NCI-H2081 (cell line): ENCODE measurements at regions not wholly inside any gene's neighbourhood (a gene's known extent, or its start where the extent isn't known, plus 50 kb on each side); places are given as distances from the start of the nearest gene placed in this dataset.
"Not testable (repeated sequence)": the region's sequence is repeated elsewhere in the genome, so short reads cannot be mapped to it uniquely, and the experiment has no call there.

Experiments
- DNase-seq, 2 experiments: peaks; one replicate each; lab custom pipeline; 2025; lab: John Stamatoyannopoulos, UW

DNA sequence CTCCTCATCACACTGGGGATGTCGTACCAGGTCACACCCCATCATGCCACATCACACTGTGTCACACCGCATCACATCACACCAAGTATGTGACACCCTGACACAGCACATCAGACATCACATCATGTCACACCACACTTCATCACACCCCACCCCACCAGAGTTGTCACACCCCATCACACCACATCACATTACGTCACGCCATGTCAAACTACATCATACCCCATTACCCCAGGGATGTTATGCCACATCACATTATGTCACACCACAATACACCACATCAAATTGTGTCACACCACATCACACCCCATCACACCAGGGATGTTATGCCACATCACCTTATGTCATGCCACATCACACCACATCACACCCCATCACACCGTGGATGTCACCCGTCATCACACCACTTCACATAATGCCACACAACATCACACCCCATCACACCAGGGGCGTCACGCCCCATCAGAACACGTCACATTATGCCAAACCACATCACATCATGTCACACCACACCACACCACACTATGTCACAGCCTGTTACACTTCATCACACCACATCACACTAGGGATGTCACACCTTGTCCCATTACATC lies 133.6 kb downstream of the TMEM121 start:
- no peak for DNase-seq

DNA sequence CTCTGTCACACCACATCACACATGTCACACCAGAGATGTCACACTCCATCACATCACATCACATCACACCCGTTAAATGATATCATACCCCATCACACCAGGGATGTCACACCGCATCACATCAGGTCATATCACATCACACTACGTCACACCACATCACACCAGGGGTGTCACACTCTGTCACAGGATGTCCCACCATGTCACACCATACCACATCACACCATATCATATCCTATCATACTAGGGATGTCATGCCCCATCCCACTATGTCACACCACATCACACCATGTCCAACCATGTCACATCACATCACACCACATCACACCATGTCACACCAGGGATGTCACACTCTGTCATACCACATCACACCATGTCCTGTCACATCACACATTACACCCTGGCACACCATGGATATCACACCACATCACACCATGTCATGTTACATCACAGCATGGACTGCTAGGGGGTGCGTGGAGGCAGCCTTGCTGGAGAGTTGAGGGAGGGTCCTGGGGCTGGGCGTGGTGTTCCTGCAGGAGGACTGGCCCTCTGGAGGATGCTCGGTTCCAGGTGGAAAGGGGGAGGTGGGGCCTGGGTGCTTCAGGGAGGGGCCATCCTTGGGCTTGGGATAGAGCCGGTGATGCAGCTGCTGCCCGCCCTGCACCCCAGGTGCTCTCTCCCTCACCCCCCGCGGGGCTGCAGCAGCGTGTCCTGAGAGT lies 134.6 kb downstream of the TMEM121 start:
- DNase-seq: no peak

DNA sequence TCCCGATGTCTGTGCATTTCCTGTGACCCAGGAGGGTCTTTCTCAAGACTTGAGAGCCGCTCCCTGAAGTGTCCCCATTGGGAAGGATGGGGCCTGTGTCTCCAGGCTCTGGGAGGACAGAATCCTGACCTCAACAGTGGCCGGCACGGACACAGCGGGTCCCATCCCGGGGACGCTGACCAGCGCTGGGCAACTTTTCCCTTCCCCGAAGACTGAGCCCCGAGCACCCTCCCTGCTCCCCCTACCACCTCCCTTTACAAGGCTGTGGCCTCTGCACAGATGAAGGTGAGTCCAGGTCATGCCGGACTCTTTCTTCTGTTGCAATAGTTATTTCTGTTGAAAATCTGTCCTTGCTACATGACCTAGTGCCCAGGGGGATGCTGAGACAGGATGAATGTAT lies 135.7 kb downstream of the TMEM121 start:
- not testable (repeated sequence) for DNase-seq

DNA sequence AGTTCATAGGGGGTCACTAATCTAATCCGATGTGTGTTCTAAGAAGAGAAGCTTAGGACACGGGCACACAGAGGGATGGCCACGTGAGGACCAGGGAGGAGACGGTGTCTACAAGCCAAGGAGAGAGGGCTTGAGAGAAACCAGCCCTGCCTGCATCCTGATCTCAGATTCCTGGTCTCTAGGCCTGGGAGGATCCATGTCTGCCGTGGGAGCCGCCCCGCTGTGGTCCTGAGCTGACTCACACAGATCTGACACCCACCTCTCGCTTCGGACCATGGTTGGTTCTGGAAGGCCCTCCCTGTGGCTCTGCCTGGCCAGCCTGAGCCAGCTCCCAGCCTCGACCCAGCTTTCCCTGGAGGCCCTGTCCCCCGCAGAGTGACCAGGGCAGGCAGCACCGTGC lies 136.2 kb downstream of the TMEM121 start:
- not testable (repeated sequence) for DNase-seq

- DNase-seq: not testable (repeated sequence)
Observed at GRCh38 chr14:105663323-105663722, 136.9 kb downstream of the TMEM121 start.

- DNase-seq: not testable (repeated sequence)
Observed at GRCh38 chr14:105663818-105664596, 137.6 kb downstream of the TMEM121 start.

- DNase-seq: no peak
Observed at GRCh38 chr14:105664691-105665090, 138.3 kb downstream of the TMEM121 start.

GRCh38 chr14:105665247-105665950 lies 139.0 kb downstream of the TMEM121 start:
- DNase-seq: no peak

GRCh38 chr14:105665951-105666277 lies 139.5 kb downstream of the TMEM121 start:
- DNase-seq: no peak

DNA sequence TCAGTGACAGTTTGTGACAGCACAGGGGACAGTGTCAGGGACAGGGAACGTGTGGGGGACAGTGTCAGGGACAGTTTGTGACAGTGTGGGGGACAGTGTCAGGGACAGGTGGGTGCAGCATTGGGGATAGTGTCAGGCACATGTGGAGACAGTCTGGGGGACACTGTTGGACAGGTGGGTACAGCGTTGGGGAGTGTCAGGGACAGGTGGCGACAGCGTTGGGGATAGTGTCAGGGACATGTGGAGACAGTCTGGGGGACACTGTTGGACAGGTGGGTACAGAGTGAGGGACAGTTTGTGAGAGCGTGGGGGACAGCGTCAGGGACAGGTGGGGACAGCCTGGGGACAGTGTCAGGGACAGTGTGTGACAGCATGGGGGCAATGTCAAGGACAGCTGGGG lies 140.0 kb downstream of the TMEM121 start:
- no peak for DNase-seq

GRCh38 chr14:105666991-105667662 lies 140.7 kb downstream of the TMEM121 start:
- DNase-seq: not testable (repeated sequence)

- not testable (repeated sequence) for DNase-seq
Observed at GRCh38 chr14:105667663-105668020, 141.3 kb downstream of the TMEM121 start.

DNA sequence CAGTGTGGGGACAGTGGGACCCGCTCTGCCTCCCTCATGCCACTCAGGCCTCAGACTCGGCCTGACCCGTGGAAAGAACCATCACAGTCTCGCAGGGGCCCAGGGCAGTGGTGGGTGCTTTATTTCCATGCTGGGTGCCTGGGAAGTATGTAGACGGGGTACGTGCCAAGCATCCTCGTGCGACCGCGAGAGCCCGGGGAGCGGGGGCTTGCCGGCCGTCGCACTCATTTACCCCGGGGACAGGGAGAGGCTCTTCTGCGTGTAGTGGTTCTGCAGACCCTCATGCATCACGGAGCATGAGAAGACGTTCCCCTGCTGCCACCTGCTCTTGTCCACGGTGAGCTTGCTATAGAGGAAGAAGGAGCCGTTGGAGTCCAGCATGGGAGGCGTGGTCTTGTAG lies 141.6 kb downstream of the TMEM121 start:
- DNase-seq: not testable (repeated sequence)

- not testable (repeated sequence) for DNase-seq
Observed at GRCh38 chr14:105668471-105669230, 142.3 kb downstream of the TMEM121 start.

- not testable (repeated sequence) for DNase-seq
Observed at GRCh38 chr14:105669231-105669610, 142.8 kb downstream of the TMEM121 start.

- DNase-seq: not testable (repeated sequence)
Observed at GRCh38 chr14:105669646-105670045, 143.3 kb downstream of the TMEM121 start.

- DNase-seq: not testable (repeated sequence)
Observed at GRCh38 chr14:105672450-105673200, 146.2 kb downstream of the TMEM121 start.

GRCh38 chr14:105675433-105675832 lies 149.1 kb downstream of the TMEM121 start:
- not testable (repeated sequence) for DNase-seq

DNA sequence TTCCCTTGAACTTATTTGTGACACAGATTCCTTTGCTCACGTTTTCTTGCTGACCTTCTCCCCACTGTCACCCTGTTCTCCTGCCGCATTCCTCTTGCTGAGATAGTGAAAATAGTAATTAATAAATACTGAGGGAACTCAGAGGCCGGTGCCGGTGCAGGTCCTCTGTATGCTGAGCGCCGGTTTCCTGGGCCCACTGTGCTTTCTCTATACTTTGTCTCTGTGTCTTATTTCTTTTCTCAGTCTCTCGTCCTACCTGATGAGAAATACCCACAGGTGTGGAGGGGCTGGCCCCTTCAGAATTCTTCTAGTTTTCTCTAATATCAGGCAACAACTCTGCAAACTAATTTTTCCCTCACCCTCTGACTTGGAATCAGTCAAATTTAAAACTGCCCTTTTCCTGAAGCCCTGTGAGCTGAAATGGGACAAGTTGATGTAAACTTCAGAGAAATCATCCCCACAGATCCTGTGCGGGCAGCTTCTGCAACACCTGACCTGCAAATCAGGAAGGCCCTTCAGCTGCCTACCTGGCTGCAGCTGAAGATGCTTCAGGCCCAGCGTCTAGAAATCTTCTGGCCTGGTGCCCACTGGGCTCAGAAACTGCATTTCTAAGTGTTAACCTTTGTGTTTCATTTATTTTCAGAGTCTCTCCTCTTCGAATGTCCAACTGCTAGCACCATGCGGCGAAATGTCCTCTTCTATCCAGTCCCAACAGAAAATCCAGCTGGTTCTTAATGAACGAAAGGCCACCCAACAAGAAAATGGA lies 149.7 kb downstream of the TMEM121 start:
- DNase-seq: not testable (repeated sequence)

DNA sequence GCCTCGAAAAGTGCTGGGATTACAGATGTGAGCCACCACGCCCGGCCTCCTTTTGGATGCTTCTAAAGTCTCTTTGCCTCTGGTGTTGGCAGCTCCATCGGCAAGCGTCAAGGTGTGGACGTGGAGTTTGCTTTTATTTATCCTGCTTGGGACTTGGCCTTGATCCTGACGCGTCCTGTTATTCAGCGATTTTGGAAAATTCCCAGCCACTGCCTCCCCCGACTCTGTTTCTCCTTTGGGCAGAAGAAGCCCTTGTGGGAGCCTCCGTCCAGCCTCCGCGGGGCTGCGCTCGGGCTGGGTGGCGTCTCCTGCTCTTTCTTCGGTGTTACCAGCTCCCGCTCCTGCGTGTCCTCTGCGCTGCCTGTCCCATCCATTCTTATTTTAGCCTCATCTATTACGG lies 151.7 kb downstream of the TMEM121 start:
- DNase-seq: not testable (repeated sequence)
